ENCODE measurements at regions not wholly inside any gene's neighbourhood (a gene's known extent, or its start where the extent isn't known, plus 50 kb on each side); places are given as distances from the start of the nearest gene placed in this dataset.
"Not testable (repeated sequence)": the region's sequence is repeated elsewhere in the genome, so short reads cannot be mapped to it uniquely, and the experiment has no call there.

DNA sequence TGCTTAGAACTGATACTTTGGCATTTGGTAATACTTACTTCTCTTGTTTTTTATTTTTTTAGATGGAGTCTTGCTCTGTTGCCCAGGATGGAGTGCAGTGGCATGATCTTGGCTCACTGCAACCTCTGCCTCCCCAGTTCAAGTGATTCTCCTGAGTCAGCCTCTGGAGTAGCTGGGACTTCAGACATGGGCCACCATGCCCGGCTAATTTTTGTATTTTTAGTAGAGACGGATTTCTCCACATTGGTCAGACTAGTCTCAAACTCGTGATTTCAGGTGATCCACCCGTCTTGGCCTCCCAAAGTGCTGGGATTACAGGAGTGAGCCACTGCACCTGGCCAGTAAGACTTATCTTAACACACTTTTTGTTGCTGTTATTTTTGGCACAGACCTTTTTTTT, 175.5 kb downstream of the TGFB2 start:
- TF ChIP-seq, protein P1, sequence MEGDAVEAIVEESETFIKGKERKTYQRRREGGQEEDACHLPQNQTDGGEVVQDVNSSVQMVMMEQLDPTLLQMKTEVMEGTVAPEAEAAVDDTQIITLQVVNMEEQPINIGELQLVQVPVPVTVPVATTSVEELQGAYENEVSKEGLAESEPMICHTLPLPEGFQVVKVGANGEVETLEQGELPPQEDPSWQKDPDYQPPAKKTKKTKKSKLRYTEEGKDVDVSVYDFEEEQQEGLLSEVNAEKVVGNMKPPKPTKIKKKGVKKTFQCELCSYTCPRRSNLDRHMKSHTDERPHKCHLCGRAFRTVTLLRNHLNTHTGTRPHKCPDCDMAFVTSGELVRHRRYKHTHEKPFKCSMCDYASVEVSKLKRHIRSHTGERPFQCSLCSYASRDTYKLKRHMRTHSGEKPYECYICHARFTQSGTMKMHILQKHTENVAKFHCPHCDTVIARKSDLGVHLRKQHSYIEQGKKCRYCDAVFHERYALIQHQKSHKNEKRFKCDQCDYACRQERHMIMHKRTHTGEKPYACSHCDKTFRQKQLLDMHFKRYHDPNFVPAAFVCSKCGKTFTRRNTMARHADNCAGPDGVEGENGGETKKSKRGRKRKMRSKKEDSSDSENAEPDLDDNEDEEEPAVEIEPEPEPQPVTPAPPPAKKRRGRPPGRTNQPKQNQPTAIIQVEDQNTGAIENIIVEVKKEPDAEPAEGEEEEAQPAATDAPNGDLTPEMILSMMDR (conservative IDR thresholded peaks at IDR 0.05; ENCODE audit: low read depth, low read length) = not testable (repeated sequence)
- not testable (repeated sequence) for TF ChIP-seq EZH2 (IDR thresholded peaks at IDR 0.05; ENCODE audit: low read length, unreplicated experiment)
